GM15510 (cell line): ENCODE measurements at regions not wholly inside any gene's neighbourhood (a gene's known extent, or its start where the extent isn't known, plus 50 kb on each side); places are given as distances from the start of the nearest gene placed in this dataset.

Experiments used
- POLR2A ChIP-seq: IDR thresholded peaks from 3 replicates; pipeline ENCODE4 v1.6.1; 2011; ENCODE audit warnings: borderline replicate concordance; ENCODE audit not compliant: insufficient read length; ENCODE audit errors: extremely low read depth

DNA sequence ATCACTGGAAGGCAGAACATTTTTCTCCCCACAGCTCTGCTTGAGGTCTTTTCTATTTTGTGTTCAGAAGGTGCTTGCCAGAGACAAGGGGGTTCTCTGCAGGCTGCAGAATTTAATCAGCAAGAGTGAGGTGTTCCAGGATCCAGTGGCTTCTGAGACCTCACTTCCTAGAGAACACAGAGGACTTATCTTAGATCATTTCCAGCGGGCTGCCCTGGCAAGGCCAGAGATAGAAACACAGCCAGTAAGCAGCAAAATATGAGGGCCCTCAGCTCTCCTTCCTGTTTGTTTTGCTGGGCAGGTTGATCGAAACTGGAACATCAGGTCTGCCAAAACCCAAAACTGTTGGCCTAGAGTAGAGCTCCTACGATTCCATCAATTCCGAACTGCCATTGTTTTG lies 187.3 kb downstream of the DIRAS2 start:
- no peak for TF ChIP-seq POLR2A

DNA sequence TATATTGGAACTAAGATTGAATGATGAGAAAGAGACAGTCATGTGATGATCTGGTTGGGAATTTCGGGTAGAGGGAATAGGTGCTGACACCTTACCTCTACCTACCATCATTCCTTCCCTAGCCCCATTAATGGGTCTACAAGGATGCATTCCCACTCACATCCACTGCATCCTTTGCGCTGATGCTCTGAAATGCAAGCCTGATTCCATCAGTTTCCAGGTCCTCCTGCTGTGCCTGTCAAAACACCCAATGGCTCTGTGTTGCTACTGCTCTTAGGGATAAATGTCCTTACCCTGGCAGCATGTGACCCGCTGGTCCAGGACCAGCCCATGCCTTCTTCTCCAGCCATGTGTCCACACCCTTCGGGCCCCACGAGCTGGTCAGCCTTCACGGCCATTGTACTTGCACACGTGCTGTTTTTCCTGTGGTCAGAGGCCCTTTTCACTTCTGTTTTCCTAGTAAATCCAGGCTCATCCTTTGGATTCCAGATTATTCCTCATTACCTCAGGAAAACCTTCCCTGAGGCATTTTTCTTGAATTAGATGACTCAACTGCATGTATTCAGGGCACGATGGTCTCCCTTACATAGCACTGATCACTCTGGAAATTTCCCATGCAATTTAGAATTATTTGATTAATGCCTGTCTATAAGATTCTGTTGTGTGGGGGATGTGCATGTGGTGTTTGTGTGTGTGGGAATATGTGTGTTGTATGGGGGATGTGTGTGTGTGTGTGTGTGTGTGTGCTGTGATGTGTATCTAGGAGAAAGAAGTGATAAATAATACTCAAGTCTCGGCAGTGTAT lies 185.0 kb downstream of the DIRAS2 start:
- no peak for TF ChIP-seq POLR2A

DNA sequence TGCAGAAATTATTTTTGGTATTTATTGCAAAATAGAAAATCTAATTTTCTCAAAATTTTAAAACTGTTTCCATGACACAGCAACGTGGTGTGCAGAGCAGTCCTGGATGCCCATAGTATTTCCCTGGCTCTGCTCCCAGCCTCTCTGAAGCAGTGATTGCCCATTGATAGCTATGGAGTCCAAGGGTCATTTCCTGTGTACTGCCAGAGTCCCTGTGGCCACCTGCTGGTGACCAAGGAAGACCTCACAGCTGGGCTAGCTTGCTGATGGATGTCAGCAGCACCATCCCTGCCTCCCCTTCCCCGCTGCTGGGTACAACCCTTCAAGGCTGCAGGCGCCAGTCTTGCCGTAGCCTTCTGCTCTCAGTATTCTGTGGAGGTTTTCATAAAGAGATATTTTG lies 184.1 kb downstream of the DIRAS2 start:
- no peak for TF ChIP-seq POLR2A

DNA sequence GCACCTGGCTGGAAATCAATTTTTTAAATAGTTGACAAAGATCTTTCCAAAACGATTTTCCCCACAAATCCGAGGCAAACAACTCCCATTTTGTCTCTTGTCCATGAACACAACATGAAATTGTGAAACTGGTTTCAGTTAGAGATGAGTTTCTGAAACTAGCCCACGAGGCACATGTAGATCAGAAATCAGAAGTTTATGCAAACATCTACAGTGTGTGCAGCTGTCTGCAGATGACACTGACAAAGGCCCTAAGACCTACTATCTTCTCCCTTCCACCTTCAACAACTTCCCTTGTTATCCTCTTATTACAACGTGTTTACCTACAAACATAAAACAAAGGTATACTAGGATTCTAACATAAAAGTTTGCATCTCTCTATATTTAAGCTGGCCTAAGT lies 183.3 kb downstream of the DIRAS2 start:
- no peak for TF ChIP-seq POLR2A

DNA sequence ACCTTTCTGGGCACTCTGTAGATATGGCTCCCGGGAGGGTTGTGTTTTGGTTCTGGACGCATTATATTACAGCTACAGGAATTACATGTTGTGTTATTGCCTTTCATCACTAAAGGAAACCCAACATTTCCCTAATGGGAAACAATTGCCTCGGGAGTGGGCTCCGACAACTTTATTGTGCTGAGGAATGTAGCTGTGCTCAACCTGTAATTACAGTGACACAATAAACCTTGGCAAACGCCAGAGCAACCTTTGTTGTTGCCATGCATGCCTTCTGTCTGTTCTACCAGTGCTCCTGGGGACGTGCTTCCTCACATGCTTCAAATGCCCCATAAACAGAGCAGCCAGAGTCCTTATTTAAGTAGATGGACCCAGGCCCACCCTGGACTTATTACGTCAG lies 182.4 kb downstream of the DIRAS2 start:
- no peak for TF ChIP-seq POLR2A

DNA sequence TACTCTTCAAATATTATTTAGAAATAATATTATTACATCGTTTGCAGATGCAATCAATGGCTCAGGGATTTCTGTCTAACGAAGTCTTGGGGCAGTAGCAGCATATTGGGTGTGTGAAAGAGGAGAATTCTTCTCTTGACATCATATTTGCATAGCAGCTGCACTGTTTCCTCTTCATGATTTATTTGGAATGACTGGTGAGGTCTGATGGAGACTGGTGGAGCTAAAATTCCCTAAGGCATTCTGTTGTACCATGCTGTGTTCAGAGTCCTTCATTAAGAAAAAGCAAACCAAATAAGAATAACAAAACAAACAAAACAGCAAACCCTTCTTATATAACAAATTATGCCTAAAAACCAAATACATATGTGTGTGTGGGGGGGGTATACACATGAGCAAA lies 177.6 kb downstream of the DIRAS2 start:
- TF ChIP-seq POLR2A, result no peak

DNA sequence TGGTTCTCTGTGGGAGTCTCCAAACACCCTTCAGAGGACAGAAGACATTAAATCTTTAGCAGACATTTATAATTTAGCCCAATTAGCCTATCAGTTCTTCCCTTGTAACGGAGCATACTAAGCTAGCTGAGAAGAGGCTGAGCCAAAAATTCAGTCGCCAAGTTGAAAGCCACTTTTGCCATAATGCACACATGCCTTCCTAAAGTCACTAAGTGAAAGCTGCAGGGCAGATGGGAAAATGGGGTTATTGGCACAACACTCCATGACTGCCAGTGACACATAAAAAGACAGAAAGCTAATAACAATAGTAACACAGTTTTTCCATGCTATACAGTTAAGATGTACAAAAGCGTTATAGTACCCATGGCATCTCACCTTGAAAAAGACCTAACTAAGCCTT lies 176.2 kb downstream of the DIRAS2 start:
- TF ChIP-seq POLR2A, result no peak

DNA sequence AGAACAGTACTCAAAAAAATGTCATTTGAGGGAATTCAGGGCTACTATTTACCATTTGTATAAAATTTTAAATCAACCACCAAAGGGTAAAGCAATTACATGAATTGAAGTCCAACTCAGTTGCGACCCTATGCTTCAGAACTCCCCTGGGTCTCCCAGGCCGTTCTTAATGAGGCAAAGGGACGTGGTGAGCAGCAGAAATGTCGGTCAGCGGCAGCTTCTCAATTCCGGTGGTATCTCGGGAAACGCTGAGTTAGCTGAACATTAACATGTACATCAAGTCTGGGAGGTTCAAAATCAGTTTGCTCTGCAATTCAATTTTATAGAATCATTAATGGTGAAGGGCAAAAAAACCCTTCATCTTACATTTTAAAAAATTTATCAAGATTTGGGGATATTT lies 173.2 kb downstream of the DIRAS2 start:
- no peak for TF ChIP-seq POLR2A

DNA sequence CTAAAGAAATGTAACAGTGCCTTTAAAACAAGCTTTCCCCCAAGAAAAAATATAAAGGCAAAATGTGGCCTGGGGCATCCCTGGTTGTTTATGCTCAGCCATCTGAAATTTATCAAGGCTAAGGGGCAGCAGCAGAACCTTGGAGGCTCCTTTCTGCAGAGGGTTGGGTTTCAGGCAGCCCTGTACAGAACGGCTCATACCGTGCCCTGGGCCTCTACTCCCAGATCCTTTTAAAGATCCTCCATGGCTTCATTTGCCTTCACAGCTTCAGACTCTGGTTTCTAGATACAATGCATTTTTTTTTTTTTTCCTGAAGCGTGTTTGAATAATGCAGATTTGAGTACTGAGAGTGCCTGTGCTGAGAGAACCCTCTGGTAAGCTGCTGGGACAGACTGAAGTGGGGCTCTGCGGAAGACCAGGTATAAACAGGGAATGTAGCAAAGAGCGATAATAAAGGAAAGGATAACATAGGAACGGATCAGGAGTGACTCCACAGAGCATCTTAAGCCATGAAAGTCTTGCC lies 172.7 kb downstream of the DIRAS2 start:
- no peak for TF ChIP-seq POLR2A

DNA sequence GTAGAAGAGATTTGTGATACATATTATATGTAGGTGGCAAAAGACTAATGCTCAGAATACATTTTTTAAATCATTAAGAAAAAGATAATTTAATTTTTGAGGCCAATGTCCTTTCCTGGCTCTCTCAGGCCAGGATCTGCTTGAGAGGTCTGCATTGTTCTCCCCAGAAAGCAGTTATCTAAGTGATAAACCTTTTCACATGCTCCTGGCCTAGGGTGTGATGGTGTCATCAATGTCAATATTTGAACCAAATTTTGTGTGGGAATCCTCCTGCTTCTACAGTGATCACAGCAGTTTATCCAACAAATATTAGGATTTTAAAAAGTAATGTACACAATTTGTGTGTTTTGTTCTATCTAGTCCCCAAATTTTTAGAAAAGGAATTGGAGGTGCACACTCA lies 166.6 kb downstream of the DIRAS2 start:
- no peak for TF ChIP-seq POLR2A

DNA sequence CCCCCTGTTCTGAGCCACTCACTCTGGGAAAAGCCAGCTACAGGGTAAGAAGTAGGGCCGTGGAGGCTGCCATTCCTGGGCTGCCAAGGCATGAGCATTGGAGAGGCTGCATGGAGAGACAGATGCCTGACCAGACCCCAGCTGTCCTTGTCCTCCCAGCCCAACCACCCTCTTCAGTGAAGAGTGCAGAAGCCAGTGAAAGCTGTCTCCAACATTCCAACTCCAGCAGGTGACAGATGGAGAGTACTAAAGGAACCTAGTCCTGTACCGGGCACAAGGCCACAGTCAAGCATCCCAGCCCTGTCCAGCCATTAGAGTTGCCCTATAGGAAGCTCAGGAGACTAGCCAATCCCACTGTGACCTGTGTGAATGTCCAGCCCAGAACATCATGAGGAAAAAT lies 165.1 kb downstream of the DIRAS2 start:
- no peak for TF ChIP-seq POLR2A

DNA sequence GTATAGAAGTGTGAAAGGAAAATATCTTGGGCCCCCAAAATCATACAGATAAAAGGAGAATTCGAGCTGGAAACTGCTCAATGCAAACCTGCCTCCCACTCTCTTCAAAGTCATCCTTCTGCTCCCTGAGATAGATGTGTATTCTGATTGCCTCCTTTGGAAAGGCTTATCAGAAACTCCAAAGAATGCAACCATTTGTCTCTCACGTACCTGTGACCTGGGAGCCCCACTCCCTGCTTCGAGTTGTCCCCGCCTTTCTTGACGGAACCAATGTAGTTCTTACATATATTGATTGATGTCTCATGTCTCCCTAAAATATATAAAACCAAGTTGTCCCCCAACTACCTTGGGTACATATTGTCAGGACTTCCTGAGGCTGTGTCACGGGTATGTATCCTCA lies 163.8 kb downstream of the DIRAS2 start:
- no peak for TF ChIP-seq POLR2A

DNA sequence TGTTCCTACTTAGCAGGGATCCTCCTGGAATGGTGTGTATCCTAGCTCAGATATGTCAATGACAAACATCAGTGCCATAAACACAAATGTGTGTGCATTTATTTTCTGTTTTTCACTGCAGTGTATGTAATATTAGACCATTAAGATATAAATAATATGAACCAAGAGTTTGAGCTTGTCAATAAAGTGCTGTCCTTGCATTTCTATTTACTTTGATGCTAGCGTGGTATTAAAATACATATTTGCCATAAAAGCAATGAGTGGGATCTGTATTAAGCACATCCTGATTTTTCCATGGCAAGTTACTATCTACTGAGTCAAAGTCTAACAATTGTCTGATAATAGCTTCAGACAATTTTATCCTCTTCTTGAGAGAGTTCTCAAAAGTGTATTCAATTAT lies 157.6 kb downstream of the DIRAS2 start:
- TF ChIP-seq POLR2A, result no peak

DNA sequence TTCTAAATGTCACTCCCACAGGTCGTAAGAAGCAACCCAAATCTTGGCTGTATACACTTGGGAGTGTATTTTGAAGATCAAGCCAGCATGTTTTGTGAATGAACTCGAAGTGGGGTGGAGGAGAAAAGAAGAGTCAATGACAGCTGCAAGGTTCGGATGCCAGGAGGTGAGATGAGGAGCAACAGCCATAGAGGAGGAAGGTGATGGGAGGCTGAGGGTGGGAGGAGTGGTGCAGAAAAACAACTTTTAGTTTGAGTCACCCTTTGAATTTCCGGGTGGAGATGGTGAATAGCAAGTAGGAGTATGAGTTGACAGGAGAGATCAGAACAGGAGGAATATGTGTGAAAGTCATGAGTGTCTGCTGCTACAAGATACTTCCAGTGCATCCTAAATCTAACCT lies 153.6 kb downstream of the DIRAS2 start:
- no peak for TF ChIP-seq POLR2A

DNA sequence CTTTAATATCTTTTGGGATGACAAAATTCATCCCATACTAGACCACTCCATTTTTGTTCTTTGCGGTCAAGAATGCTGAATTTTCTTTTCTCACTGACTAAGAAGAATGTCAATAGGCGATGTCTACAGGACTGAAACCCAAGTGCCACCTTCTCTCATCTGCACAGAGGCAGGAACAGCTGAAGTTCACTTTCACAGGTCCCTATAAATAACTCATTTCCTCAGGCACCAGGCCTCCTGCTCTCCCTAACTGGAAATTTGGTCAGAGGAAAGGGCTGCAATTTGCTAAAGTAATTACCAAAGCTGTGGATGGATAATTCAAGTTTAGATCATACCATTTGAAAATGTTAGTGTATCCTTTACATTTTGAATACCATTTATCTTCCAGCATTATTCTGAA lies 142.9 kb downstream of the DIRAS2 start:
- TF ChIP-seq POLR2A, result no peak

DNA sequence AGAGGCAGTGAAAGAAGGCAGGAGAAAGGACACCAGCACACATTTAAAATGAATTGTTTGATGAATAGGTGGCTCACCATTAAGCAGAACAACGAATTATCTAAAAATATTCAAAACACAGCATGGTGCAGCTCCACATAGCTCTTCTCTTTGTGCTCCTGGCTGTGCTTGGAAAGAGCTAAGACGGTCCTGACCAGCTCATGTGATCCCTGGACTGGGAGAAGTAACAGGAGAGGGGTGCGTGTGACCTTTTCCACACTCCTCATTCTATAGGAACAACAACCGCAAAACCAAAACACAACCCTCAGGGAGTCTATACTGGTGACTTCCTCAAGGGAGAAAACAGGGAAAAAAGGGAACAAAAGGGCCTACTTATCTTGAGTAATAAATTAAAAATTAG lies 140.5 kb downstream of the DIRAS2 start:
- TF ChIP-seq POLR2A, result no peak

DNA sequence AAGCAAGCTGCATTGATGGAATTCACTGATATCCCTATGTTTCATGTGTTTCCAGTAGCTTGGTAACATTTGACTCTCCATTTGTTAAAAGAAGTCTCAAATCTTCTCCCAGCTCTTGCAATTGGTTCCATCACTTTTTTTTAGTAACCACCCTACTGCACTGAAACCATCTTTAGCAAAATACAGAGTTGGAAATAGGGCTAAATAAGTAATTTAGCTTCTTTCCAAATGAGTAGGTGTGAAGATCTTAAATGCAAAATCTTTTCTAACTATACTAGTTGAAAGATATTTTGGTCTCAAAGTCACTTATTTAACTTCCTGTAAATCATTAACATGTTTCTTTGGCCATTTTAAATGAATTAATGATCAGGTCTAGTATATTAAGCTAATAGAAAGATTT lies 138.1 kb downstream of the DIRAS2 start:
- no peak for TF ChIP-seq POLR2A

DNA sequence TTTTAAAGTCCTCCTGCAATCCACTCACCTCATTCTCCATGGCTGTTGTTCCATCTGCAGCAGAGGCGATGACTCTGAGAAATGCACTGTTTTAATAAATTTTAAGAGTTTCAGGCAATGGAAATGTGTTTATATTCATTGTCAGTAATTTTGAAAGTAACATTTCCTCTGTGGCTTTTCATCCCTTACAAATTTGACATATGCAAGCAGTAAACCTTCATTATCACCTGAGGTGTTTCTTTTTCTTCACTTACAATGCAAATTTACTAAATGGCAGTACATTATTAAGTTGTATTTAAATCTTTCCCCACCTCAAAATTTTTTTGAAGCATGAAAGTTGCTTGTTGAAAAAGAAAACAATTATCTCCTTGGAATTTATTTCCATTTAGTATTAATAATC lies 136.9 kb downstream of the DIRAS2 start:
- no peak for TF ChIP-seq POLR2A

DNA sequence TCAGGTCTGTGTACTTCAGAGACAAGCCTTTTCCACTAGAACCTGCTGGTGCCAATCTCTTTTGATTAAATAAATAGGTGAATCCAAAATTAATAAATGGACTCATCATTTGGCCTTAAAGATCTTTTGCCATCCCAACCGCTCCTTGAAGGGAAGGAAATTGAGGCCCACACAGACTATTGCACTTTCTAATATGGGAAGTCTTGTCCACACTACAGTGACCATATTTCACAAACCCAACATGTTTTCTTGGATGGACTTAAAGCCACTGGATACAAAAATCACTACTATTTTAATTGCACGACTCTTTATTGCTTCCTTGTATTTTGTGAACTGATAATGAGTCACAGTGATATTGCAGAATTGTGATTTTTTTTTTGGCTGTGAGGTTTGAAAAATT lies 135.0 kb downstream of the DIRAS2 start:
- no peak for TF ChIP-seq POLR2A
